Stimulated activated naive B cell treated with anti-CD40 and anti-IgM and Interleukin-4, amounts not matched to agents 10 μg/mL and 1 μg/mL and 100 μg/mL, for 72 hours (primary cell): ENCODE measurements at regions not wholly inside any gene's neighbourhood (a gene's known extent, or its start where the extent isn't known, plus 50 kb on each side); places are given as distances from the start of the nearest gene placed in this dataset.
"Not testable (repeated sequence)": the region's sequence is repeated elsewhere in the genome, so short reads cannot be mapped to it uniquely, and the experiment has no call there.

Experiments
- ATAC-seq, 2 donors: fragments of 150-1000 bp; cut with Tn5 transposase; replicated peaks; 2 replicates each; pipeline ENCODE4 v1.10.0; 2021; ENCODE audit warnings: moderate library complexity in 1 of 2
- DNase-seq: peaks from one replicate; pipeline ENCODE4 v3.0.0; 2021
- H3K27ac Mint-ChIP-seq: one replicate; pipeline ENCODE4 v1.8.0; 2022; ENCODE audit warnings: mild to moderate bottlenecking, mixed read lengths
- H3K27me3 Mint-ChIP-seq, 2 donors: one replicate each; pipeline ENCODE4 v1.8.0; 2022; ENCODE audit warnings: mixed read lengths in 2 of 2
- H3K36me3 Mint-ChIP-seq, 2 donors: one replicate each; pipeline ENCODE4 v1.8.0; 2022; ENCODE audit warnings: mixed read lengths in 2 of 2, mild to moderate bottlenecking in 1 of 2
- H3K4me1 Mint-ChIP-seq, 2 donors: one replicate each; pipeline ENCODE4 v1.8.0; 2022; ENCODE audit warnings: mixed read lengths in 2 of 2, mild to moderate bottlenecking in 1 of 2
- H3K4me3 Mint-ChIP-seq, 2 donors: one replicate each; pipeline ENCODE4 v1.8.0; 2022; ENCODE audit warnings: mild to moderate bottlenecking in 2 of 2, mixed read lengths in 2 of 2, moderate library complexity in 1 of 2
- H3K9me3 Mint-ChIP-seq, 2 donors: one replicate each; pipeline ENCODE4 v1.8.0; 2022; ENCODE audit warnings: mixed read lengths in 2 of 2, mild to moderate bottlenecking in 1 of 2

DNA sequence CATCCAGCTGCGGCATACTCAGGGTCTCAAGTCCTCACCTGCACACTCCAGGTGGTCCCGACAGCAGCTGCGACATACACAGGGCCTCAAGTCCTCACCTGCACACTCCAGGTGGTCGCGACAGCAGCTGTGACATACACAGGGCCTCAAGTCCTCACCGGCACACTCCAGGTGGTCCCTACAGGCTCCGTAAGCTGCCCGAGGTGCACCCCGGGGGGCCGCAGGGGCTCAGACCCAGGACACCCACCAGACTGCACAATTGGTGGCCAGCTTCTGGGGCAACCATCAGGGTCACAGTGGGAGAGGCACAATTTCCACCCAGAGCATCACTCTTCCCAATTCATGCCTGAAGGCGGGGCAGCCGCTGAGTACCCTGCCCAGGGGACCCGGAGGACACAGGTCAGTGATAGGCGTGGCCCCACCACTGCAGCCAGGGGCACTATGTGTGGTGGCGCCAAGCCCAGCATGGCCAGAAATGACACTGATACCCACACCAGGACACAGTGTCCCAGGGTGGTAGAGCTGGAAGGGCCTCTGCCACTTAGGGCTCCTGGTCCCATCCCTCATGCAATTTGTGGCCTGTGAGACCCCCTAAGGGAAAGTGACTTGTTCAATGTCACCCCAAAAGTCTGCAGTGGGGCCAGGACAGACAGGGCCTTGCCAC, 57.5 kb upstream of the ZNF469 start:
- peaks cover 0 to 2% of the 10 kb centered on the region in 2 donors for H3K9me3 Mint-ChIP-seq
- peaks cover 0 to 7% of the 10 kb centered on the region in 2 donors for H3K27me3 Mint-ChIP-seq
- DNase-seq (no peak), ATAC-seq (no peak)
- H3K27ac Mint-ChIP-seq: no peak overlapping the region
- no peak overlapping the region for H3K4me3 Mint-ChIP-seq
- H3K4me1 Mint-ChIP-seq: no peaks in the 10 kb centered on the region
- H3K36me3 Mint-ChIP-seq: peaks cover 0 to 3% of the 10 kb centered on the region in 2 donors

- no peak for ATAC-seq
- Mint-ChIP-seq H3K4me1 (no peaks in the 10 kb centered on the region), H3K4me3 (no peak overlapping the region), H3K36me3 (peaks cover 0 to 3% of the 10 kb centered on the region in 2 donors), H3K27me3 (peaks cover 0 to 7% of the 10 kb centered on the region in 2 donors), H3K27ac (no peak overlapping the region), H3K9me3 (peaks cover 0 to 2% of the 10 kb centered on the region in 2 donors)
- no peak for DNase-seq
These were observed 56.8 kb upstream of the ZNF469 start for GRCh38 chr16:88325976-88326375.

DNA sequence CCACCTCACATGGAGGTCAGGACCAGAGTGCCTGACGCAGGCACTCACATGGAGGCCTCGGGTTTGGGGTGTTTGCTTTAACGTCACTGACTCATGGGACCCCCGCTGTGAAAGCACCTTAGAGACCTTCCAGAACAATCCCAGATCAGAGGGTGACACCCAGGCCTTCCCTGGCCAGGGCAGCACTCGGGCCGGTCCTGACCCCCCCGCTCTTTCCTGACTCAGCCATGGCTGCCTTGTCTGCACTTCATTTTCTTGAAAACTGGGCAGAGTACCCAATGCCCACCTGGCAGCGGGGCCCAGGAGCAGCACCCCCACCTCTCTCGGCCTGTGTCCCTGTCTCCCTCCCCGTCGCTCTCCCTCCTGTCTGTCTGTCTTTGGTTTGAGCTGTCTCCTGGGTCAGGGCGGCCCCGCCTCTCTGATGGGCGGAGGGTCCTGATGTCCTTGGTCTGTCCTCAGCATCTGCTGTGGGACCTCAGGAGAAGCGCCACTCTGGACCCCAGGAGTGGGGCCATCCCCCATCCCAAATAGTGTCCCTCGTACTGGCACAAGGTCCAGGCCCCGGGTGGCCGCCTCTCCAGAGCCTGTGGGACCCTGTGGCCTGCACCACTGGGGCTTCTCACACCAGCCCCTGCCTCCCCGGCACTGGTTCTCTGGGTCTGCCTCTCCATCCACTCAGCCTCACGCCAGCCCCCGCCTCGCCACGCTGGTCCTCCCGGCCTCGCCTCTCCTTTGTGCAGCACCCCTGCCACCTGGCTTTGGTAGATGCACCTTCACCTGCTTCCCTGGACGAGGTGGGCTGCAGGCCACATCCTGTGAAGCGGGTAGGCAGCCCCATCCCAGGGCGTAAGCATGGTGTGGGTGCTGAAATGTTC, 55.9 kb upstream of the ZNF469 start:
- Mint-ChIP-seq H3K4me3 (no peak overlapping the region), H3K36me3 (no peaks in the 10 kb centered on the region), H3K27me3 (peaks cover 0 to 7% of the 10 kb centered on the region in 2 donors), H3K9me3 (no peaks in the 10 kb centered on the region), H3K27ac (no peak overlapping the region), H3K4me1 (no peaks in the 10 kb centered on the region)
- DNase-seq (no peak), ATAC-seq (no peak)

DNA sequence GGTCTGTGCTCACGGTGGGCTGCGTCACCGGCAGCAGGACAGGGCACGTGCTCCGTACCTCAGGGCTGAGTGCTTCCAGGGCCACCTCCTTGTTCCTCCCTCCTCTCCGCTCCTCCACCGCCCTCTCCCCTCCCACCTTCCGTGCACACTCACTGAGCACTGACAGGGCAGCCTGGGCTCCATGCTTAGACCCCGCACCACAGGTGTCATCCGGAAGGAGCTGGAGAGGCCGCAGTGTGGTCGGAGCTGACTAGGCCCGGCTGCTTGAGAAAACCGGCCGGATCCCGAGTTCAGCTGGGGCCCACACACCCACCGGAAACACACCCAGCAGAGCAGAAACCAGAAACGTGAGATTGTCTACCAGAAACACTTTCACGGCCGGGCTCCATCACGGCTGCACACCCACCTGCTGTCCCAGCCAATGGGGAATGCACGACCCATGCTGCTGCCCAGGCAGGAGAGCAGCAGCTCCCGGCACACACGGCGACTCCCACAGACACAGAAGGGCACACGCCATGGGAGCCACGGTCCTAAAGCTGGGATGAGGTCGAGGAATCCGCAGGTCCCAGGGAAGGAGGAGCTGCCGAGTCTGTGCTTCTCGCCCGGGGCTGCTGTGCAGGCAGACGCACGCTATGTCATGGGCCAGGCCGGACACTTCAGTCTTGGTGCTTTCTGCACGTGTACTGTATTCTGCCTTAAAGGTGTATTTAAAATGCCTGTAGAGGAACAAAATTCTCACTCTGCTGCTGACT, 55.0 kb upstream of the ZNF469 start:
- ATAC-seq (no peak), DNase-seq (no peak)
- H3K27ac Mint-ChIP-seq: no peak overlapping the region
- H3K4me1 Mint-ChIP-seq: no peaks in the 10 kb centered on the region
- no peaks in the 10 kb centered on the region for H3K9me3 Mint-ChIP-seq
- H3K27me3 Mint-ChIP-seq: peaks cover 0 to 7% of the 10 kb centered on the region in 2 donors
- no peaks in the 10 kb centered on the region for H3K36me3 Mint-ChIP-seq
- H3K4me3 Mint-ChIP-seq: no peak overlapping the region

DNA sequence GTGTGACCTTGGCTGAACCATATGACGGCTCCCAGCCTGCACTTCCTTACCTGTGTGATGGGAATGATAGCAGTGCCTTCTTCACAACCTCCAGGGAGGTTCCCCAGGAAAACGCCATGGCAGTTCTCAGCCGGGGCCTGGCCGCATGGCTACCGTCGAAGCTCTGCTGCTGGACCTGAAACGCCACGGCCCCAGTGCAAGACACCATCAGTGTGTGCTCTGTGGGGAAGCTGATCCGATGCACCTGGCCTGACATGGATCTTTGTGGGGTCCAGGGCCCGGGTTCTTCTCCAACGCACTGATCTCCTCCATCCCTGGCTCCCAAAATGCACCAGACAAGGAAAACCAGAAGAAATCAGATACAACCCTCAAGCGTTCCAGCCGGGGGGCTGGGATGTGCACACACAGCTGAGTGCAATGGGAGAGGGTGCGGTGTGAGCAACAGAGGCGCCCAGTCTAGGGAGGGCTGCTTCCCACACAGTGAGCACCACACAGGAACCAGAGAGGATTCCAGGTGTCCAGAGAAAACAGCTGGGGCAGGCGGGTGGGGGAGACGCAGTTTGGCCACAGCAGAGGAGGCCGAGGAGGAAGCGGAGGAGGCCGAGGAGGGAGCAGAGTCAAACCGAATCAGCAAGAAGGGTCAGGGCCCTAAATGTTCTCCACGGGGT, 54.3 kb upstream of the ZNF469 start:
- no peak overlapping the region for H3K4me3 Mint-ChIP-seq
- H3K36me3 Mint-ChIP-seq: no peaks in the 10 kb centered on the region
- H3K27me3 Mint-ChIP-seq: peaks cover under 1 to 8% of the 10 kb centered on the region in 2 donors
- ATAC-seq: no peak
- H3K9me3 Mint-ChIP-seq: no peaks in the 10 kb centered on the region
- H3K27ac Mint-ChIP-seq: no peak overlapping the region
- DNase-seq: no peak
- peaks cover under 1 to 2% of the 10 kb centered on the region in 2 donors for H3K4me1 Mint-ChIP-seq

DNA sequence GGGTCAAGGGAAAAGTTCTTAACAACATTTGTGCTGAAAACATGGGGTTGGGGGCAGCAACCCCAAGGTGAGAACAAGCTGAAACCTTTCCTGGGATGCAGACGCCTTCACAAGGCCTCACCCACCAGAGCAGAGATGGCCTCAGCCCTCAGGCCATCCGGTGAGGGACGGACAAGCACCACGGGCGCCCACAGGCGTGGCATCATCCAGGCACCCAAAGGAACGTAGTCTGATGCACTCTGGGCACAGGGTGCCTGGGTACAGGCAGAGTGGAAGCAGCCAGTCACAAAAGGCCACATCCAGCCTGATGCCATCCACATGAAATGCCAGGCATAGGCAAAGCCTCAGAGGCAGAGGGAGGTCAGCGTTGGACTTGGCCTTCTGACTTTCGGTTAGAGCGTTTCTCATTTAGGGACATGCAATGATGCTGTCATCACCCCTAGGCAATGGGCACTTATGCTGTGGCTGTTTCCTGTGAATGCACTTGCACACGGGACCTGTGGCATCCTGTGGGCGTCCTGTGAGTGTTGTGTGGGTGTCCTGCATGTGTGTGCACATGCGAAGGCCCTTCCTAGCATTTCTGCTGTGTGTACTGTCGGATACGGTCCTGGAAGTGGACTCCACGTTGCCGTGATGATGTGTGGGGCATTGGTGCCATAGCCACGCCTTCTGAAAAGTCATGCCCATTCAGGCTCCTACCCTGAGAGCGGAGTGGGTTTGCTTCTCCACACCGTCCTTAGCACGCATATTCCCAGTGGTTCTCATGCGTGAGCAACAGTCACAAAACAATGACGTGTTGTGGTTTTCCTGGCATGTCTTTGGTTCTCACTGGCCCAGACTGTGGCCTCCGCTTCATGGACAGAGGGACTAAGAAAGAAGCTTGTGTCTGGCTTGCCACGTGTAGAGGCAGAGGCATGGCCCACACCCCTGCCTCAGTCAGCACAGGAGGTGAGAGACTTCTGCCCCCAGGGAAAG, 52.7 kb upstream of the ZNF469 start:
- Mint-ChIP-seq H3K36me3 (peaks cover 0 to 4% of the 10 kb centered on the region in 2 donors), H3K27ac (no peak overlapping the region), H3K4me3 (no peak overlapping the region), H3K9me3 (no peaks in the 10 kb centered on the region), H3K4me1 (peaks cover 6 to 9% of the 10 kb centered on the region in 2 donors), H3K27me3 (peaks cover 13 to 22% of the 10 kb centered on the region in 2 donors)
- ATAC-seq (no peak), DNase-seq (no peak)

- H3K9me3 Mint-ChIP-seq: peaks cover 0 to 2% of the 10 kb centered on the region in 2 donors
- ATAC-seq (no peak), DNase-seq (no peak)
- no peak overlapping the region for H3K4me3 Mint-ChIP-seq
- H3K27ac Mint-ChIP-seq: no peak overlapping the region
- peaks cover 16 to 22% of the 10 kb centered on the region in 2 donors for H3K27me3 Mint-ChIP-seq
- peaks cover 6 to 9% of the 10 kb centered on the region in 2 donors for H3K4me1 Mint-ChIP-seq
- H3K36me3 Mint-ChIP-seq: peaks cover 0 to 4% of the 10 kb centered on the region in 2 donors
These were observed 51.5 kb upstream of the ZNF469 start for GRCh38 chr16:88330971-88331890.

DNA sequence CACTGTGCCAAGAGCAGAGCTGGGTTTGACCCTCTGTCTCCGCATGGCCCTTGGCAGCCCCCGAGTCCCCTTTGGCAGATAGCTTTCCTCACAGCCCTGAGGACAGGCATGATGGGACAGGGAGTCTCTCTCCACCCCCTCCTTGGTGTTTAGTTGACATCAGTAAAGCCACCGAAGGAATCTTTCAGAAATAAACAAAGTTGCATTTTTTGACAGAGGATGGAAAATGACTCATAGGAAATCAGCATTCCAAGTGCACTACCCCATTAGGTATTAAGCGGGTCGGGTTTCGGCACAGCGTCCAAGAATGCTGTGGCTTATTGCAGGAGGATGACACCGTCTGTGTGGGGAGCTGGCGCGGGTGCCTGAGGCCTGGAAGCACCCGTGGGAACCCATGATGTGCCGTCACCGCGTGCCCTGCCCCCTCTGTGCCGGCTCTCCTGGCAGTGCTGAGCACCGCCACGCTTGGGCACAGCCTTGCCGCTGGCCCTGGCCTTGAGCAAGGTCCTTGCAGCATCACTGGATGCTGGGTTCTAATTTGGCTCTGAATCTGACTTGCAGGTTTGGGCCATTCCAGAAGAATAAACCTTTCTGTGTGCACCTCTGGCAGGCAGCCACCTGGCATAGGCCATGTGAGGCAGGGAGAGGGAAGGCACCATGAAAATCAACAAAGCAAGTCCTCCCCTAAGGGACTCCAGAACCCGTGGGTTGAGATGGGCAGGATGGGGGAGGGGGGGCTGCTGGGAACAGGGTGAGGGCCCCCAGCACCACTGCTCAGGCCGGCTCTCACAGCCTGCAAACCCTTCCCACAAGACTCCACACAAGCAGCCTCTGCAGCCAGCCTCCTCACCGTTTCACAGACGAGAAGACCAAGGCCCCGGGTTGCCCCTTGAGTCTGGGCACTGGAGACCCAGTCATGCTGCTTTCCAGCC, 50.5 kb upstream of the ZNF469 start:
- Mint-ChIP-seq H3K27me3 (peaks cover 16 to 17% of the 10 kb centered on the region in 2 donors), H3K9me3 (peaks cover 0 to 7% of the 10 kb centered on the region in 2 donors), H3K36me3 (peaks cover 0 to 4% of the 10 kb centered on the region in 2 donors), H3K4me1 (peaks cover 6 to 9% of the 10 kb centered on the region in 2 donors), H3K4me3 (no peak overlapping the region), H3K27ac (no peak overlapping the region)
- ATAC-seq (no peak), DNase-seq (no peak)

GRCh38 chr16:88332921-88333825, 49.6 kb upstream of the ZNF469 start:
- Mint-ChIP-seq H3K27ac (peak overlapping the region; percentile 62), H3K4me3 (peak overlapping the region; percentile 16 to 34), H3K27me3 (peaks cover 15 to 19% of the 10 kb centered on the region in 2 donors)
- H3K4me1 Mint-ChIP-seq, H3K36me3 Mint-ChIP-seq, H3K9me3 Mint-ChIP-seq, DNase-seq, ATAC-seq: not testable (repeated sequence)
